ENCODE measurements at regions not wholly inside any gene's neighbourhood (a gene's known extent, or its start where the extent isn't known, plus 50 kb on each side); places are given as distances from the start of the nearest gene placed in this dataset.

DNA sequence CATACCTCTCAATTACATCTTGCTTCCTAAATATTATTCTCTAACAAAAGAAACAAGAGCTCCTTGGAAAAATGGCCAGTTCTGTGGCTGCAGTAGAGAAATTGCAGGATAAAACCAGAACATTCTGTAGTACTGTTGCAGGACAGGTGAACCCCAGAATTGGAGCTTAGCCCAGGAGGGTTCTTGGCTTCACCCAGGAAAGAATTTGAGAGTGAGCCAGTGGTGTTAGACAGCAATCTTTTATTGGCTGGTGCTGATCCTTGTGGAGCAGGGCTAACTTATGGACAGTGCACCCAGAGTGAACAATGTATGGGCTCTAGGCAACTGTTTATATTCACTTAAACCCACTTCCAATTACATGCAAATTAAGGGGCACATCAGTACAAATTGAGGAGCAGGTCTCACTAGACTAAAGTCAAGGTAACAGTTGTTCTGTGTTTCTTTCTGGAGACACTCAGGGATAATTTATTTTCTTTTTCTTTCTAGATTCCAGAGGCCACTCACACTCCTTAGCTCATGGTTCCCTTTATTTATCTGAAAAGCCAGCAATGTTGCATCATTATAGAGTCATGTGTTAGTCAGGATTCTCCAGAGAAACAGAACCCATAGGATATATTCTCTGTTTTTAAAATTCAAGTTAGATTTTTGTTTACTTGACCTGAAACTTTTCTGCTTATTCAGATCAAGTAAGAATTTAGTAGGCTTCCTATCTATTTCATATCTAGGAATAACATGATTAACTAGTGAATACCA, 348.1 kb downstream of the CCDC85A start:
- no peak overlapping the region for H2AFZ ChIP-seq (ENCODE audit: low read depth, low read length)
- H3K36me3 ChIP-seq (ENCODE audit: insufficient read depth, low read length): no peaks in the 10 kb centered on the region
- no peaks in the 10 kb centered on the region for H3K4me1 ChIP-seq (ENCODE audit: insufficient read depth, low read length)
- no peaks in the 10 kb centered on the region for H3K27me3 ChIP-seq (ENCODE audit: insufficient read depth, low read length)
- no peak overlapping the region for H3K4me3 ChIP-seq (ENCODE audit: low read length)
- H3K9me3 ChIP-seq (ENCODE audit: low read length): no peaks in the 10 kb centered on the region

DNA sequence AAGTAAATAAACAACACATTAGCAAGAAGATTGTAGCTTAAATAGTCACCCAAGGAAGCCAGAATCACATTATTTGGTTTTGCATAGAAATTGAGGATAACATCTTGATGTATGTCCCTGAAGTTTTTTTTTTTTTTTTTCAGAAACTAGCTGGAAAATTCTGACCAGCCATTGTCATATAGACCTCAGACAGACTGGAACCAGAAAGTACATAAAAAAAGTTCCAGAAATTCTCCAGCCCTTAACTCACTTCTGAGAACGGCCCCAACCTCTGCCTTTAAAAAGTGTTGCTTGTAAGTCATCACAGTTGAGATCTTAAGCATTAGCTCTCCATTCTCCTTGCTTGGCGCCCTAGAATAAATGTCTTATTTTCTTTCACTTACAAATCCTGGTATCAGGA, 350.5 kb downstream of the CCDC85A start:
- Histone ChIP-seq H2AFZ (ENCODE audit: low read depth, low read length) (no peak overlapping the region), H3K36me3 (ENCODE audit: insufficient read depth, low read length) (no peaks in the 10 kb centered on the region), H3K9me3 (ENCODE audit: low read length) (no peaks in the 10 kb centered on the region), H3K27me3 (ENCODE audit: insufficient read depth, low read length) (no peaks in the 10 kb centered on the region), H3K4me1 (ENCODE audit: insufficient read depth, low read length) (no peaks in the 10 kb centered on the region), H3K4me3 (ENCODE audit: low read length) (no peak overlapping the region)

DNA sequence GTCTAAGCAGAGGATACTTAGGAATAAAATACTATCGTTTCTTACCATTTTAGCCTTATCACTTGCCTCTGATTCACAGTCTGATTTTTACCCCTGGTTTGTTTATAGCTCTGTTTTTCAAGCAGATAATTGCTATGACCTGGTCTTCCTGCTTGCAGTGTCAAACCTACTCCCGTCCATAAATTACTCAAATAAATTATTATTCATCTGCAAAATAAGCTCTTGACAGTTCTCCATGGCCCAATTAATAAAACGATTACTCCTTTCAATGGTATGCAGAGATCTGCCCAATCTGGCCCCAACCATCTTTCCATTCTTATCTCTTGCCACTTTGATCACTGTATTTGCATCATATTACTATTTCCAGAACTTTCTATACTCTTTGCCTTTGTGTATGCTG, 354.0 kb downstream of the CCDC85A start:
- no peak overlapping the region for H3K4me3 ChIP-seq (ENCODE audit: low read length)
- H3K9me3 ChIP-seq (ENCODE audit: low read length): no peaks in the 10 kb centered on the region
- H2AFZ ChIP-seq (ENCODE audit: low read depth, low read length): no peak overlapping the region
- no peaks in the 10 kb centered on the region for H3K36me3 ChIP-seq (ENCODE audit: insufficient read depth, low read length)
- H3K4me1 ChIP-seq (ENCODE audit: insufficient read depth, low read length): no peaks in the 10 kb centered on the region
- no peaks in the 10 kb centered on the region for H3K27me3 ChIP-seq (ENCODE audit: insufficient read depth, low read length)

DNA sequence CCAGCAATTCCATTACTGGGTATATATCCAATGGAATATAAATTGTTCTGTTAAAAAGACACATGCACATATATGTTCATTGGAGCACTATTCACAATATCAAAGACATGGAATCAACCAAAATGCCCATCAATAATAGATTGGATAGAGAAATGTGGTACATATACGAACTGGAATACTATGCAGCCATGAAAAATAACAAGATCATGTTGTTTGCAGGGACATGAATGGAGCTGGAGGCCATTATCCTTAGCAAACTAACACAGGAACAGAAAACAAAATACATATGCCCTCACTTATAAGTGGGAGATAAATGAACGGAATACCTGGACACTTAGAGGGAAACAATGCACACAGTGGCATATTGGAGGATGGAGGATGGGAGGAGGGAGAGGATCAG, 355.8 kb downstream of the CCDC85A start:
- Histone ChIP-seq H3K9me3 (ENCODE audit: low read length) (no peaks in the 10 kb centered on the region), H3K27me3 (ENCODE audit: insufficient read depth, low read length) (no peaks in the 10 kb centered on the region), H3K36me3 (ENCODE audit: insufficient read depth, low read length) (no peaks in the 10 kb centered on the region), H3K4me3 (ENCODE audit: low read length) (no peak overlapping the region), H2AFZ (ENCODE audit: low read depth, low read length) (no peak overlapping the region), H3K4me1 (ENCODE audit: insufficient read depth, low read length) (no peaks in the 10 kb centered on the region)

DNA sequence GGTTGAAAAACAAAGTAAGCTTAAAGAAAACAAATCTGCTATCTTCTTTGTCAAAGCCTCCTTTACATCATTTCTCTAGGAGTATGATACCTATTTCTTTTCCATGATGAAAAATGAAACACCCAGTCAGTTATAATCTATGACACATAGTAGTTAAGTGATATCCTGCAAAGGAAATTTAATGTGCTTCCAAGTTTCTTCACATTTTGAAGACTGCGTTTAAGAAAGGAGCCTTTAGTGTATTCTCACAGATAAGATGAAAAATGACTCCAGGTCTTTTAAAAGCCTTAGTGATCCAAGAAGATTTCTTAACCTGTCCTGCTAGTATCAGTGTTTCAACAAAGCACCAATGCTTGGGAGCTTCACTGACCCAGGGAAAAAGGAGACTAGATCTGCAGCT, 356.7 kb downstream of the CCDC85A start:
- H3K36me3 ChIP-seq (ENCODE audit: insufficient read depth, low read length): no peaks in the 10 kb centered on the region
- H3K27me3 ChIP-seq (ENCODE audit: insufficient read depth, low read length): no peaks in the 10 kb centered on the region
- no peak overlapping the region for H3K4me3 ChIP-seq (ENCODE audit: low read length)
- no peaks in the 10 kb centered on the region for H3K9me3 ChIP-seq (ENCODE audit: low read length)
- no peak overlapping the region for H2AFZ ChIP-seq (ENCODE audit: low read depth, low read length)
- no peaks in the 10 kb centered on the region for H3K4me1 ChIP-seq (ENCODE audit: insufficient read depth, low read length)

DNA sequence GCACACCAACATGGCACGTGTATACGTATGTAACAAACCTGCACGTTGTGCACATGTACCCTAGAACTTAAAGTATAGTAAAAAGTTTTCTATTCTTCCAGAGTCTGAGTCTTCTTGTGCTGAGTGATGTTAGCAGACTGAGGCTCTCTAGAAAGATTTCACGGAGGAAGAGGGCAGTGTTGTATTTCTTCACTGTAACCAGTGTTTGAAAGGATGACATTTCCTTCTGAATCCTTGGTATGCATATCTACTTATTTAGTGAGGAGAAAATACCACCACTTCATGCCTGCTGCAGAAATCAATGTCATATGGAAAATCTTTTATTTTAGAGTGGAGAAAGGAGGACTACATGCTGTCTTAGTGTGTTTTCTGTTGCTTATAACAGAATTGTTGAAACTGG, 357.1 kb downstream of the CCDC85A start:
- Histone ChIP-seq H3K4me1 (ENCODE audit: insufficient read depth, low read length) (no peaks in the 10 kb centered on the region), H2AFZ (ENCODE audit: low read depth, low read length) (no peak overlapping the region), H3K4me3 (ENCODE audit: low read length) (no peak overlapping the region), H3K27me3 (ENCODE audit: insufficient read depth, low read length) (no peaks in the 10 kb centered on the region), H3K36me3 (ENCODE audit: insufficient read depth, low read length) (no peaks in the 10 kb centered on the region), H3K9me3 (ENCODE audit: low read length) (no peaks in the 10 kb centered on the region)

DNA sequence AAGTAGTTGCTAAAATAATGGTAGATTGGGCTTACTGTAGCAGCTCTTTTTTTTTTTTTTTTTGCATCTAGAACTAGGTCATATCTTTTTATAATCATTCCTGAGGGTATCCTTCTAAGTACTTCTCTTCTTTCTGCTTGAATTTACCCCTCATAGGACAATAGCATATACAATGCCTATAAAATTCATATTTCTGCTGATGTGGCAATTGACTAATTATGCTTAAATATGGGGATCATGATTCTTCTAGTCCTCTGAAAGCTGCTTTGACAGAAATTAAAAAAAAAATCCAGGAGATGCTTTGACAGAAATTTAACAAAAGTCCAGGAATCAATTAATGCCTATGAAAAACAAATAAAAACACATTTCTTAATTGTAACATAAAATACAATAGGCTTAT, 358.4 kb downstream of the CCDC85A start:
- Histone ChIP-seq H2AFZ (ENCODE audit: low read depth, low read length) (no peak overlapping the region), H3K4me3 (ENCODE audit: low read length) (no peak overlapping the region), H3K9me3 (ENCODE audit: low read length) (no peaks in the 10 kb centered on the region), H3K36me3 (ENCODE audit: insufficient read depth, low read length) (no peaks in the 10 kb centered on the region), H3K27me3 (ENCODE audit: insufficient read depth, low read length) (no peaks in the 10 kb centered on the region), H3K4me1 (ENCODE audit: insufficient read depth, low read length) (no peaks in the 10 kb centered on the region)

DNA sequence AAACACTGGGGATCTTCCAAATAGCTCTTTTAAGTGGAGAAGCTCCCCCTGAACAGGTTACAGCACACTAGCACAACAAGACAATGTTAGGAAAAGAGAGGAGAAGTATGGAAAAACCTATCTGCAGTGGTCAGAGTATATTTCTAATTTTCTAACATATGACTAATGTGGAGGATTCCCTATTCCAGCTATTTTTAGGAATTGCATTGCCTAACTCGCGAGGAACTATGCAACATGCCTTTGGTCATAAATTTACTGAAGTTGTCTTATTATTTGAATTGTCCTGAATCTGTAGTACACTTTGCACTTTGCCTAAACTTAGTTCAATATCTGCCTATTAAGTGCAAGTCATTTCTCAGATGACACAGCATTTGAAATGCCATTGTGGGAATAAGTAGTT, 381.4 kb downstream of the CCDC85A start:
- Histone ChIP-seq H2AFZ (ENCODE audit: low read depth, low read length) (no peak overlapping the region), H3K4me1 (ENCODE audit: insufficient read depth, low read length) (no peaks in the 10 kb centered on the region), H3K4me3 (ENCODE audit: low read length) (no peak overlapping the region), H3K9me3 (ENCODE audit: low read length) (no peaks in the 10 kb centered on the region), H3K36me3 (ENCODE audit: insufficient read depth, low read length) (no peaks in the 10 kb centered on the region), H3K27me3 (ENCODE audit: insufficient read depth, low read length) (peaks cover 2% of the 10 kb centered on the region)

DNA sequence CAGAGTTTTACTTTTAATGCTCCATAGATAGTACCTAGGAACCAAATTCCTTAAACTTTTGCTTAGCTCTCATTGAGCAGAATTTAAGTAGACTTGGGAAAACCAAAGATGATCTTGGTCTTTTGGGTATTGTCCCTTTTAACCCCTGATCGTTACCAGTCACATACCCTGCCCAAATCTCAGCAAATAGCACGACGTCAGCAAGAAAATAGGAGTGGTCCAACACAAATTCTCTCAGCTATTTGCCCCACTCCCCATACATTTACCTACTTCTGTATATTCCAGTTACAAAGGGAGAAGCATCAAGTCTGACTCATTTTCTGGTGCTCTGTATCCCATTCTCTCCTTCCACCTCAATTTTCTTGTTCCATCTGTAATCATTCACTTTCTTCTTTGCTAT, 387.3 kb downstream of the CCDC85A start:
- H3K4me1 ChIP-seq (ENCODE audit: insufficient read depth, low read length): no peaks in the 10 kb centered on the region
- H3K27me3 ChIP-seq (ENCODE audit: insufficient read depth, low read length): no peaks in the 10 kb centered on the region
- no peaks in the 10 kb centered on the region for H3K9me3 ChIP-seq (ENCODE audit: low read length)
- no peak overlapping the region for H3K4me3 ChIP-seq (ENCODE audit: low read length)
- H2AFZ ChIP-seq (ENCODE audit: low read depth, low read length): no peak overlapping the region
- H3K36me3 ChIP-seq (ENCODE audit: insufficient read depth, low read length): no peaks in the 10 kb centered on the region

DNA sequence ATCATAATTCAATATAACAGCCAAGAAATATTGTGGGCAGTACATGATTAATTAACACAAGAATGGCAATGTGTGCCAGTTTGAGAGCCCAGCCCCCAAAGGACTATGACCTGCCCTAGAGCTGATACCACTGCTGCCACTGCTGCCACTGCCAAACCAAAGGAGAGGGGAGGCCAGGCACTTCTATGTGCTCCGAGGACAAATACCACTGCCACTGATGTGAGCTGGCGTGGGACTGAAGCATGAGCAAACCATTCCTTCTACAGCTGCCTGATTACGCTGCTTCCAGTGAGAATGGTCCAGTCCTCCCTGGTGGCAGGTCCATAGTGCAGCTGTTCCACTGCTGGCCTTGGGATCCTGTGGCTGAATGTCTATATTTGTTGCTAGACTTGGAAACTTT, 392.2 kb downstream of the CCDC85A start:
- no peak overlapping the region for H2AFZ ChIP-seq (ENCODE audit: low read depth, low read length)
- no peak overlapping the region for H3K4me3 ChIP-seq (ENCODE audit: low read length)
- no peaks in the 10 kb centered on the region for H3K4me1 ChIP-seq (ENCODE audit: insufficient read depth, low read length)
- H3K9me3 ChIP-seq (ENCODE audit: low read length): no peaks in the 10 kb centered on the region
- H3K27me3 ChIP-seq (ENCODE audit: insufficient read depth, low read length): no peaks in the 10 kb centered on the region
- no peaks in the 10 kb centered on the region for H3K36me3 ChIP-seq (ENCODE audit: insufficient read depth, low read length)

DNA sequence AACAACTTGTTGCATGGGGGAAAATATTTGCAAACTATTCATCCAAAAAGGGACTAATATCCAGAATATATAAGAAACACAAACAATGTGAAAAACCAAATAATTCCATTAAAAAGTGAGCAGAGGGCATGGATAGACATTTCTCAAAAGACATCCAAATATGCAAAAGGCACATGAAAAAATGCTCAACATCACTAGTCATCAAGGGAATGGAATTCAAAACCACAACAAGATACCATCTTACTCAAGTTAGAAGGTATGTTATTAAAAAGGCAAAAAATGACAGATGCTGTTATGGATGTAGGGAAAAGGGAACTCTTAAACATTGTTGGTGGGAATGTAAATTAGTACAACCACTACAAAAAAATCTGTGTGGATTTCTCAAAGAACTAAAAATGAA, 396.5 kb downstream of the CCDC85A start:
- Histone ChIP-seq H3K36me3 (ENCODE audit: insufficient read depth, low read length) (no peaks in the 10 kb centered on the region), H3K4me3 (ENCODE audit: low read length) (no peak overlapping the region), H3K4me1 (ENCODE audit: insufficient read depth, low read length) (peaks cover 6% of the 10 kb centered on the region), H2AFZ (ENCODE audit: low read depth, low read length) (no peak overlapping the region), H3K27me3 (ENCODE audit: insufficient read depth, low read length) (no peaks in the 10 kb centered on the region), H3K9me3 (ENCODE audit: low read length) (no peaks in the 10 kb centered on the region)

DNA sequence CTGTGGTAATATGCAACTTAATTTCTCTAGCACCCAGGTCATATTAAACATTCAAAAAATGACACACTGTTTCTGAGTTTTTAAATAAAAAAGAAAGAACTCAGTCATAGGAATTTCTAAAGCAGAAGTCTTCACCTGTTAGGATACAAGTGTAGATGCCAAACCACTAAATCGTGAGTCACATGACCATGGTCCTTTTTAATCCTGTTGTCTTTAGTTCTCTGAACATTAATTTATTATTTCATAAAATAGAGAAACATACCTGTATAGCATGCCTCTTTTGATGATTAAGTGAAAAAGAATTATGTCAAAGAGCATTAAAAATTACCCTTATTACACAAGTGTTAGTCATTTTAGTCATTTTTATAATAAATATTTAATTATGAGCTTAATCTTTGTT, 398.8 kb downstream of the CCDC85A start:
- Histone ChIP-seq H3K27me3 (ENCODE audit: insufficient read depth, low read length) (no peaks in the 10 kb centered on the region), H3K4me1 (ENCODE audit: insufficient read depth, low read length) (peaks cover 6% of the 10 kb centered on the region), H3K9me3 (ENCODE audit: low read length) (no peaks in the 10 kb centered on the region), H3K36me3 (ENCODE audit: insufficient read depth, low read length) (no peaks in the 10 kb centered on the region), H3K4me3 (ENCODE audit: low read length) (no peak overlapping the region), H2AFZ (ENCODE audit: low read depth, low read length) (no peak overlapping the region)

DNA sequence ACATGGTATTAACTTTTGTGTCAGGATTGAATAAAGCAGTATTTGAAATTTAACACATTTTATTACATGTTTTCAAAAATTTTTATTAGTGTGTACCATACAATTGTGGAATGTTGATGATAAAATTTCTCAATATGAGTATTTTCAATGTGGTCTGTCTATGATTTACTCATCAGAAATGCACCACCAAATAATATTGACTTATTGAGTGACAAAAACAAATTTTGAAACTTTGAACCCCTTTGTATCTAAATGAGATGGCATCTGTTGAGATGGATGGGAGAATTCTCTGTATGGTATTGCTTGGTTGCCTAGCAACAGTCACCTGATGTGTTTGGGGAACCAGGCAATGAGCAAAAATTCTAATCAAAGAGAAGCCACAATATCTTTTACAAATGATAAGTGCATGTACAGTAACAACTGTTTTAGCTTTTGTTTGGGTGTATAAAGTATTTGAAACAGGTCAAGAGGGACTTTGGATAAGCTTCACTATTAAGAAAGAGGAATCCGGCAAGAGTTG, 400.1 kb downstream of the CCDC85A start:
- Histone ChIP-seq H3K9me3 (ENCODE audit: low read length) (no peaks in the 10 kb centered on the region), H3K4me3 (ENCODE audit: low read length) (no peak overlapping the region), H3K4me1 (ENCODE audit: insufficient read depth, low read length) (peaks cover 6% of the 10 kb centered on the region), H3K27me3 (ENCODE audit: insufficient read depth, low read length) (no peaks in the 10 kb centered on the region), H2AFZ (ENCODE audit: low read depth, low read length) (no peak overlapping the region), H3K36me3 (ENCODE audit: insufficient read depth, low read length) (no peaks in the 10 kb centered on the region)

DNA sequence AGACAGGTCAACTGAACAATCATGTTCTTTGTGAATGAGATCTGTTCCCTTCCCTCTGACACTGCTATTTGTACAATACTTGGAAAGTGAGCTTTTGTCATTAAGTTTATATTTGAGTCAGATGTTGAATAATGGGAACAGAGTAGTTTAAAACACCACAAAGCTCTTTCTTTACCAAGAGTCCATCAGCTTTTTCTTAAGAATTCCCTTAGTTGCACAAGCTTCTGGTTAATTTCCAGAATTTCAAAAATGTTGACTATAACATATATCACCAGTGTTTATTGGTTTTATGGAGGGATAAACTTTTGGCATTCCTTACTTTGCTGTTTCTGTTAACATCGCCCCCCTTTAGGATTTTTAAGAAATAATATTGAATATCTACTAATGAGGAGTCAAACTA, 403.7 kb downstream of the CCDC85A start:
- Histone ChIP-seq H3K27me3 (ENCODE audit: insufficient read depth, low read length) (no peaks in the 10 kb centered on the region), H3K9me3 (ENCODE audit: low read length) (no peaks in the 10 kb centered on the region), H3K4me1 (ENCODE audit: insufficient read depth, low read length) (peaks cover 6% of the 10 kb centered on the region), H3K36me3 (ENCODE audit: insufficient read depth, low read length) (no peaks in the 10 kb centered on the region), H3K4me3 (ENCODE audit: low read length) (no peak overlapping the region), H2AFZ (ENCODE audit: low read depth, low read length) (no peak overlapping the region)
